OCI-LY3 (cell line): ENCODE measurements at regions not wholly inside any gene's neighbourhood (a gene's known extent, or its start where the extent isn't known, plus 50 kb on each side); places are given as distances from the start of the nearest gene placed in this dataset.

Source experiments
- EZH2phosphoT487 ChIP-seq: fragments of 200-600 bp; shearing (Covaris generic); IDR thresholded peaks from 2 replicates; pipeline ENCODE4 v1.6.1; 2018; ENCODE audit warnings: antibody characterized with exemption, mixed run types, low read depth
- TF ChIP-seq, protein P1 (sequence below): fragments of 200-600, 300-600 bp; sonication (generic); IDR thresholded peaks from 2 replicates; pipeline ENCODE4 v1.5.1; 2014; ENCODE audit warnings: antibody characterized with exemption, low read length, low read depth

- TF ChIP-seq, protein P1, sequence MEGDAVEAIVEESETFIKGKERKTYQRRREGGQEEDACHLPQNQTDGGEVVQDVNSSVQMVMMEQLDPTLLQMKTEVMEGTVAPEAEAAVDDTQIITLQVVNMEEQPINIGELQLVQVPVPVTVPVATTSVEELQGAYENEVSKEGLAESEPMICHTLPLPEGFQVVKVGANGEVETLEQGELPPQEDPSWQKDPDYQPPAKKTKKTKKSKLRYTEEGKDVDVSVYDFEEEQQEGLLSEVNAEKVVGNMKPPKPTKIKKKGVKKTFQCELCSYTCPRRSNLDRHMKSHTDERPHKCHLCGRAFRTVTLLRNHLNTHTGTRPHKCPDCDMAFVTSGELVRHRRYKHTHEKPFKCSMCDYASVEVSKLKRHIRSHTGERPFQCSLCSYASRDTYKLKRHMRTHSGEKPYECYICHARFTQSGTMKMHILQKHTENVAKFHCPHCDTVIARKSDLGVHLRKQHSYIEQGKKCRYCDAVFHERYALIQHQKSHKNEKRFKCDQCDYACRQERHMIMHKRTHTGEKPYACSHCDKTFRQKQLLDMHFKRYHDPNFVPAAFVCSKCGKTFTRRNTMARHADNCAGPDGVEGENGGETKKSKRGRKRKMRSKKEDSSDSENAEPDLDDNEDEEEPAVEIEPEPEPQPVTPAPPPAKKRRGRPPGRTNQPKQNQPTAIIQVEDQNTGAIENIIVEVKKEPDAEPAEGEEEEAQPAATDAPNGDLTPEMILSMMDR = no peak
- TF ChIP-seq EZH2phosphoT487 = no peak
These were observed 64.4 kb upstream of the NPAS1 start for GRCh38 chr19:46954993-46955812.
